GM12878 (cell line): ENCODE measurements at regions not wholly inside any gene's neighbourhood (a gene's known extent, or its start where the extent isn't known, plus 50 kb on each side); places are given as distances from the start of the nearest gene placed in this dataset.

ENCODE experiments used
- CBX3 ChIP-seq: fragments of 200-600 bp; sonication (generic); IDR thresholded peaks from 2 replicates; pipeline ENCODE4 v1.6.1; 2016; ENCODE audit warnings: low read depth, borderline replicate concordance
- CREB1 ChIP-seq: IDR thresholded peaks from 2 replicates; pipeline ENCODE4 v1.6.1; 2012; ENCODE audit warnings: low read depth, mild to moderate bottlenecking, inconsistent platforms
- EGR1 ChIP-seq, 2 experiments: IDR thresholded peaks; 1 replicate in 1 of 2; 2 replicates in 1 of 2; pipeline ENCODE4 v1.6.1; 2011 to 2012; ENCODE audit warnings: low read depth in 2 of 2, low read length in 2 of 2, borderline replicate concordance in 1 of 2, mild to moderate bottlenecking in 1 of 2, moderate library complexity in 1 of 2
- NFYA ChIP-seq: IDR thresholded peaks from 2 replicates; pipeline ENCODE4 v1.6.1; 2011; ENCODE audit warnings: low read depth, mild to moderate bottlenecking, low read length, improper control_type of control experiment, borderline replicate concordance
- NFYB ChIP-seq: IDR thresholded peaks from 2 replicates; pipeline ENCODE4 v1.6.1; 2011; ENCODE audit warnings: low read depth, mild to moderate bottlenecking, low read length, improper control_type of control experiment, moderate library complexity; ENCODE audit not compliant: insufficient read depth
- RCOR1 ChIP-seq: conservative IDR thresholded peaks from 2 replicates; pipeline ENCODE4 v1.6.1; 2012; ENCODE audit warnings: low read depth, low read length, improper control_type of control experiment
- SPI1 ChIP-seq: IDR thresholded peaks from 2 replicates; pipeline ENCODE4 v1.6.1; 2011; ENCODE audit warnings: low read depth, mild to moderate bottlenecking, low read length, moderate library complexity, borderline replicate concordance; ENCODE audit not compliant: insufficient read depth
- ZBED1 ChIP-seq: IDR thresholded peaks from 2 replicates; pipeline ENCODE4 v1.6.1; 2016; ENCODE audit warnings: borderline replicate concordance
- ZBTB40 ChIP-seq: fragments of 450-650 bp; IDR thresholded peaks from 2 replicates; pipeline ENCODE4 v1.6.1; 2016; ENCODE audit warnings: mild to moderate bottlenecking, moderate library complexity, borderline replicate concordance
- ZNF384 ChIP-seq: IDR thresholded peaks from 2 replicates; pipeline ENCODE4 v1.6.1; 2012; ENCODE audit warnings: low read depth, mild to moderate bottlenecking, low read length, improper control_type of control experiment, borderline replicate concordance
- TF ChIP-seq, protein P1 (sequence below): fragments of 450-650 bp; formaldehyde crosslinking; IDR thresholded peaks from 2 replicates; pipeline ENCODE4 v1.4.0; 2020; ENCODE audit warnings: mild to moderate bottlenecking, moderate library complexity

DNA sequence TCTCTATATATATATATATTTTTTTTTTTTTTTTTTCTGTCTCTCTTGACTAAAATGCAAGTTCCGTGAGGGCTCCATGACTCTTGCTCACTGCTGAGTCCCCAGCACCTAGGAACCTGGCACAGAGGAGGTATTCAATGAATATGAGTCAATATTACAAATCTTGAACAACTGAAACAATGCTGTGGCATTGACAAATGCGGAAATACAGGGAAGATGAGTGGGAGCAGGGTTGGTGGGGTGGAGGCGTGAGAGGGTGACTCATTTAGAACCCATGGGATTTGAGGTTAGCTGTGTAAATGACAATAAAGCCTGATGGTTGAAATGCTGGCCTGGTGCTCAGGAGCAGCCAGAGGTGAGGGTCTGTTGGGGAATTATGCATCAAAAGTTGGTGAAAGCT, 121.7 kb upstream of the FUT8 start (continued):
- TF ChIP-seq ZBED1 (peak; percentile 70; the same call in 1 of the 2 replicates), NFYA (no peak), CREB1 (0 out of 2 replicates have a peak, but pooled peaks have one; percentile 11), NFYB (no peak), SPI1 (no peak), EGR1 (IDR thresholded peaks at IDR 0.05; ENCODE audit: borderline replicate concordance in 1 of 2, low read depth in 2 of 2, low read length in 2 of 2) (peak in 1 of 2 experiments; percentile 70; a peak in 1 of 3 replicates), CBX3 (no peak), ZNF384 (no peak), RCOR1 (no peak), ZBTB40 (no peak)
- TF ChIP-seq, protein P1, sequence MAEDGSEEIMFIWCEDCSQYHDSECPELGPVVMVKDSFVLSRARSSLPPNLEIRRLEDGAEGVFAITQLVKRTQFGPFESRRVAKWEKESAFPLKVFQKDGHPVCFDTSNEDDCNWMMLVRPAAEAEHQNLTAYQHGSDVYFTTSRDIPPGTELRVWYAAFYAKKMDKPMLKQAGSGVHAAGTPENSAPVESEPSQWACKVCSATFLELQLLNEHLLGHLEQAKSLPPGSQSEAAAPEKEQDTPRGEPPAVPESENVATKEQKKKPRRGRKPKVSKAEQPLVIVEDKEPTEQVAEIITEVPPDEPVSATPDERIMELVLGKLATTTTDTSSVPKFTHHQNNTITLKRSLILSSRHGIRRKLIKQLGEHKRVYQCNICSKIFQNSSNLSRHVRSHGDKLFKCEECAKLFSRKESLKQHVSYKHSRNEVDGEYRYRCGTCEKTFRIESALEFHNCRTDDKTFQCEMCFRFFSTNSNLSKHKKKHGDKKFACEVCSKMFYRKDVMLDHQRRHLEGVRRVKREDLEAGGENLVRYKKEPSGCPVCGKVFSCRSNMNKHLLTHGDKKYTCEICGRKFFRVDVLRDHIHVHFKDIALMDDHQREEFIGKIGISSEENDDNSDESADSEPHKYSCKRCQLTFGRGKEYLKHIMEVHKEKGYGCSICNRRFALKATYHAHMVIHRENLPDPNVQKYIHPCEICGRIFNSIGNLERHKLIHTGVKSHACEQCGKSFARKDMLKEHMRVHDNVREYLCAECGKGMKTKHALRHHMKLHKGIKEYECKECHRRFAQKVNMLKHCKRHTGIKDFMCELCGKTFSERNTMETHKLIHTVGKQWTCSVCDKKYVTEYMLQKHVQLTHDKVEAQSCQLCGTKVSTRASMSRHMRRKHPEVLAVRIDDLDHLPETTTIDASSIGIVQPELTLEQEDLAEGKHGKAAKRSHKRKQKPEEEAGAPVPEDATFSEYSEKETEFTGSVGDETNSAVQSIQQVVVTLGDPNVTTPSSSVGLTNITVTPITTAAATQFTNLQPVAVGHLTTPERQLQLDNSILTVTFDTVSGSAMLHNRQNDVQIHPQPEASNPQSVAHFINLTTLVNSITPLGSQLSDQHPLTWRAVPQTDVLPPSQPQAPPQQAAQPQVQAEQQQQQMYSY (CRISPR knock-in tag): no peak
